Neuronal stem cell (in vitro differentiated cells): ENCODE measurements at regions not wholly inside any gene's neighbourhood (a gene's known extent, or its start where the extent isn't known, plus 50 kb on each side); places are given as distances from the start of the nearest gene placed in this dataset.

ENCODE experiments used
- DNase-seq: peaks from one replicate; pipeline ENCODE4 v3.0.0-alpha.2; 2013; ENCODE audit warnings: low spot score
- H2AFZ ChIP-seq: one replicate; pipeline ENCODE4 v1.6.1; 2013; ENCODE audit warnings: mild to moderate bottlenecking, low read length, inconsistent platforms
- H2AK5ac ChIP-seq: 2 replicates; pipeline ENCODE4 v1.6.1; 2013; ENCODE audit warnings: low read depth, mild to moderate bottlenecking, inconsistent platforms, low read length, moderate library complexity, mixed read lengths
- H2BK120ac ChIP-seq: 2 replicates; pipeline ENCODE4 v1.6.1; 2013; ENCODE audit warnings: low read depth, mild to moderate bottlenecking, inconsistent platforms, low read length, moderate library complexity, mixed read lengths
- H2BK12ac ChIP-seq: one replicate; pipeline ENCODE4 v1.6.1; 2013; ENCODE audit warnings: low read length, inconsistent platforms
- H2BK15ac ChIP-seq: 2 replicates; pipeline ENCODE4 v1.6.1; 2013; ENCODE audit warnings: mild to moderate bottlenecking, low read length, inconsistent platforms, mixed read lengths
- H2BK5ac ChIP-seq: one replicate; pipeline ENCODE4 v1.6.1; 2013; ENCODE audit warnings: inconsistent platforms, mild to moderate bottlenecking, low read length, moderate library complexity
- H3K14ac ChIP-seq: one replicate; pipeline ENCODE4 v1.6.1; 2013; ENCODE audit warnings: low read length, inconsistent platforms
- H3K18ac ChIP-seq: 2 replicates; pipeline ENCODE4 v1.6.1; 2013; ENCODE audit warnings: low read length, inconsistent platforms
- H3K23ac ChIP-seq: 2 replicates; pipeline ENCODE4 v1.6.1; 2013; ENCODE audit warnings: low read depth, mild to moderate bottlenecking, mixed read lengths, low read length, inconsistent platforms; ENCODE audit not compliant: poor library complexity
- H3K27ac ChIP-seq: replicated peaks from 3 replicates; pipeline ENCODE4 v1.5.1; 2013; ENCODE audit warnings: low read length, inconsistent platforms
- H3K27me3 ChIP-seq, 3 experiments: 2 replicates each; pipeline ENCODE4 v1.6.1; 2013; ENCODE audit warnings: low read length in 3 of 3, mild to moderate bottlenecking in 2 of 3, inconsistent platforms in 1 of 3, low read depth in 1 of 3, mixed read lengths in 1 of 3, moderate library complexity in 1 of 3; ENCODE audit not compliant: control insufficient read depth in 3 of 3, insufficient read depth in 3 of 3
- H3K36me3 ChIP-seq, 2 donors: replicated peaks in 1 of 2; 2 replicates each; pipeline ENCODE4 v1.6.1; 2013; ENCODE audit warnings: low read length in 2 of 2; ENCODE audit not compliant: control insufficient read depth in 2 of 2, insufficient read depth in 2 of 2
- H3K4ac ChIP-seq: 2 replicates; pipeline ENCODE4 v1.6.1; 2013; ENCODE audit warnings: inconsistent platforms, mild to moderate bottlenecking, low read length, moderate library complexity
- H3K4me1 ChIP-seq, 2 donors: 1 replicate in 1 of 2; 2 replicates in 1 of 2; pipeline ENCODE4 v1.6.1; 2013; ENCODE audit warnings: low read length in 2 of 2, low read depth in 1 of 2; ENCODE audit not compliant: control insufficient read depth in 2 of 2, insufficient read depth in 1 of 2
- H3K4me2 ChIP-seq: one replicate; pipeline ENCODE4 v1.6.1; 2013; ENCODE audit warnings: mild to moderate bottlenecking, low read length, inconsistent platforms; ENCODE audit not compliant: insufficient read depth, poor library complexity, severe bottlenecking
- H3K4me3 ChIP-seq, 2 donors: 2 replicates each; pipeline ENCODE4 v1.5.1; 2013; ENCODE audit warnings: low read length in 2 of 2, mild to moderate bottlenecking in 2 of 2, inconsistent platforms in 1 of 2, moderate library complexity in 1 of 2
- H3K79me1 ChIP-seq: one replicate; pipeline ENCODE4 v1.6.1; 2013; ENCODE audit warnings: low read depth, mild to moderate bottlenecking, inconsistent platforms, low read length, moderate library complexity
- H3K9ac ChIP-seq: one replicate; pipeline ENCODE4 v1.6.1; 2013; ENCODE audit warnings: mild to moderate bottlenecking, low read depth, low read length, inconsistent platforms; ENCODE audit not compliant: poor library complexity
- H3K9me3 ChIP-seq, 2 donors: replicated peaks in 1 of 2; 2 replicates each; pipeline versions ENCODE3 to v1.6.1; 2013; ENCODE audit warnings: low read length in 2 of 2, mild to moderate bottlenecking in 2 of 2, inconsistent platforms in 1 of 2, low read depth in 1 of 2, mixed read lengths in 1 of 2, moderate library complexity in 1 of 2; ENCODE audit not compliant: control insufficient read depth in 2 of 2, insufficient read depth in 1 of 2
- H4K8ac ChIP-seq: one replicate; pipeline ENCODE4 v1.6.1; 2013; ENCODE audit warnings: low read depth, mild to moderate bottlenecking, inconsistent platforms, low read length, moderate library complexity
- H4K91ac ChIP-seq: one replicate; pipeline ENCODE4 v1.6.1; 2013; ENCODE audit warnings: low read length, low read depth, mild to moderate bottlenecking, inconsistent platforms; ENCODE audit not compliant: poor library complexity
- WGBS, 2 donors: extraction: QIAGEN DNeasy Blood & Tissue Kit; methylation state at CpG; one replicate each; pipeline ENCODE4 v1.1.7; 2013; ENCODE audit warnings: missing lambda C conversion rate in 2 of 2, mixed read lengths in 1 of 2; ENCODE audit not compliant: insufficient read length in 2 of 2, insufficient replicate concordance in 1 of 2; ENCODE audit errors: extremely low coverage in 2 of 2; 5-methylcytosine and 5-hydroxymethylcytosine counted together

DNA sequence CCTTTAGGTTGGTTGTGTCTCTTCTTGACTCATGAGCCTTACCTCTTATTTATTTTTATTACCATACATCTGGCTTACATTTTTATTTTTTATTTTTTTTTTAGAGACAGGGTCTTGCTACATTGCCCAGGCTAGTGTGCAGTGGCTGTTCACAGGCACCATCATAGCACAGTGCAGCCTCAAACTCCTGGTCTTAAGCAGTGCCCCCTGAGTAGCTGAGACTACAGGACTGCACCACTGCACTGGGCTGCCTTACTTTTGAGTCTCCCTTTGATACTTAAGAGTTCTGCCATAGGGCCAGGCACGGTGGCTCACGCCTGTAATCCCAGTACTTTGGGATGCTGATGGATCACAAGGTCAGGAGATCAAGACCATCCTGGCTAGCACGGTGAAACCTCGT is 76.4 kb upstream of the MACF1 start:
- H3K23ac ChIP-seq = no peak overlapping the region
- H3K9ac ChIP-seq = no peak overlapping the region
- H3K14ac ChIP-seq = no peak overlapping the region
- H2BK120ac ChIP-seq = no peak overlapping the region
- H3K18ac ChIP-seq = peak overlapping the region; percentile 73
- peak overlapping the region; percentile 41 for H3K27ac ChIP-seq
- H2BK12ac ChIP-seq = no peak overlapping the region
- no peak overlapping the region for H4K91ac ChIP-seq
- H3K4ac ChIP-seq = no peak overlapping the region
- no peak overlapping the region for H2BK5ac ChIP-seq
- H3K9me3 ChIP-seq = no peaks in the 10 kb centered on the region
- no peak overlapping the region for H3K4me3 ChIP-seq
- H2AK5ac ChIP-seq = peak overlapping the region; percentile 34
- H2BK15ac ChIP-seq = no peak overlapping the region
- H3K27me3 ChIP-seq = no peaks in the 10 kb centered on the region
- no peak overlapping the region for H4K8ac ChIP-seq
- H2AFZ ChIP-seq = no peak overlapping the region
- H3K4me1 ChIP-seq = peaks cover 35 to 39% of the 10 kb centered on the region in 2 donors
- no peak overlapping the region for H3K4me2 ChIP-seq
- H3K79me1 ChIP-seq = no peaks in the 10 kb centered on the region
- no peak for DNase-seq
- peaks cover 0 to 33% of the 10 kb centered on the region in 2 donors for H3K36me3 ChIP-seq
- WGBS, 2 donors = no CpG with 5 or more reads among the region's 4 CpGs

DNA sequence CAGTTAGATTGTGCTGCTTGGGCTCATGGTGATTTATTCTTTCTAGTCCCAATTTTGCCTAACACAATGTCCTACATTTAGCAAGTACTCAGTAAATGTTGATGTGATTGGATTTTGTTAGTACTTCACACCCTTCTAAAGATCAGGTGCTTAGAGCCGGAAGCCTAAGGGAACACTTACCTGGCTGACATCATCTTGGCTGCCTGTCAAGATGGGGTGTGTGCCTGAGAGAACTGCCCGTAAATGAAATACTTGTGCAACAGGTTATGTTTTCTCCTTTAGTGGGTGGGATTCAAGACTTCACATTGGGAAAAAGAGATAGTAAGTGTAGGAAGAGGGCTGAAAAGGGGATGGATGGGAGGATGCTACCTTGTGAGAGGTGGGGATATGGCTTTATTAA is 75.5 kb upstream of the MACF1 start:
- H3K27ac ChIP-seq = peak overlapping the region; percentile 49
- no peaks in the 10 kb centered on the region for H3K27me3 ChIP-seq
- WGBS, 2 donors = no CpG with 5 or more reads among the region's 2 CpGs
- no peak overlapping the region for H2BK15ac ChIP-seq
- H3K4me2 ChIP-seq = no peak overlapping the region
- H3K4me3 ChIP-seq = no peak overlapping the region
- no peak overlapping the region for H4K8ac ChIP-seq
- H2AFZ ChIP-seq = no peak overlapping the region
- no peak overlapping the region for H3K14ac ChIP-seq
- H3K36me3 ChIP-seq = peaks cover 0 to 27% of the 10 kb centered on the region in 2 donors
- H2BK120ac ChIP-seq = no peak overlapping the region
- DNase-seq = no peak
- no peaks in the 10 kb centered on the region for H3K79me1 ChIP-seq
- H3K18ac ChIP-seq = no peak overlapping the region
- no peak overlapping the region for H4K91ac ChIP-seq
- H2BK5ac ChIP-seq = no peak overlapping the region
- no peak overlapping the region for H2AK5ac ChIP-seq
- no peaks in the 10 kb centered on the region for H3K9me3 ChIP-seq
- H3K4me1 ChIP-seq = peaks cover 35 to 46% of the 10 kb centered on the region in 2 donors
- no peak overlapping the region for H3K23ac ChIP-seq
- no peak overlapping the region for H3K4ac ChIP-seq
- H2BK12ac ChIP-seq = no peak overlapping the region
- H3K9ac ChIP-seq = no peak overlapping the region

DNA sequence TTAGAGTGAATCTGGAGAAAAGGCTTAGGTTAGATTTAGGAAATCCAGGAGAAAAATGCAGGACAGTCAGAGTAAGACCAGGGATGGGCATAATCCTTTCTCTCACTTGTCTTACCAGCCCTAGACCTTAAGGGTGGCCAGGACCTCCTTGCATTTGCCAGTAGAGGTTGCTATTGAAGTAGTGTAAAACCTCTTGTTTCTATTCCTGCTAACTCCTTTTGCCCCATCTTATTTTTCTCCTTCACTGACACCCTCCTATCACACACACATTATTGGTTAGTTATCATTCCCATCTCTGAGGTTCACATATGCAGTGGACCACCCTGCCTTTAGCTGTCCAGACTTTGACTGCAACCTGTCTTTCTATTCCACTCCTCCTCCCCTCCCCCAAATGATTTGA is 75.0 kb upstream of the MACF1 start:
- H3K27ac ChIP-seq = peak overlapping the region; percentile 4
- no peak overlapping the region for H2AK5ac ChIP-seq
- H2BK15ac ChIP-seq = no peak overlapping the region
- peaks cover 35 to 46% of the 10 kb centered on the region in 2 donors for H3K4me1 ChIP-seq
- H3K27me3 ChIP-seq = no peaks in the 10 kb centered on the region
- no peaks in the 10 kb centered on the region for H3K79me1 ChIP-seq
- no peak overlapping the region for H3K4ac ChIP-seq
- DNase-seq = no peak
- H3K14ac ChIP-seq = no peak overlapping the region
- no peak overlapping the region for H2BK12ac ChIP-seq
- no peak overlapping the region for H3K18ac ChIP-seq
- H4K91ac ChIP-seq = no peak overlapping the region
- H2BK5ac ChIP-seq = no peak overlapping the region
- H3K4me3 ChIP-seq = no peak overlapping the region
- no peak overlapping the region for H2AFZ ChIP-seq
- no peak overlapping the region for H2BK120ac ChIP-seq
- H3K4me2 ChIP-seq = no peak overlapping the region
- H3K9me3 ChIP-seq = peaks cover 0 to 4% of the 10 kb centered on the region in 2 donors
- H3K23ac ChIP-seq = no peak overlapping the region
- H3K9ac ChIP-seq = no peak overlapping the region
- peaks cover 0 to 23% of the 10 kb centered on the region in 2 donors for H3K36me3 ChIP-seq
- H4K8ac ChIP-seq = no peak overlapping the region

DNA sequence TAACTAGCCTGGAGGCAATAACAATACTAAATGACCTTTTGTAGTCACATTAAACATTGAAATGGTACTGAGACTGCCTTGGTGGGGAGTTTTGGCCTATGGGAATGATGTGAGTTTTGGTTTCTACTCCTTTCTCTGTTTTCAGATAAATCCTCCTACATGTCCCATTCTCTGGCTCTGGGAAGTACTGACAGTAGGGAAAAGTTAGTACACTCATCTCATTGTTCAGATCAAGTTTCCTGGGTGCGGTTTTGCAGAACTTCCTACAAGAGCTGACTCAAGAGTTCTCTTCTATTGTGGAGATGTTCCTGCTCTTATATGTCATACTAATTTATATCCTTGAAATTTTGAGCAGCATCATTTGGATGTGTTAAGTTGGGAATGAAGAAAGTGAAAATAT is 74.2 kb upstream of the MACF1 start:
- H2BK12ac ChIP-seq = no peak overlapping the region
- H3K27ac ChIP-seq = peak overlapping the region; percentile 15
- H3K27me3 ChIP-seq = no peaks in the 10 kb centered on the region
- no peak overlapping the region for H4K91ac ChIP-seq
- no peak overlapping the region for H3K14ac ChIP-seq
- no peak overlapping the region for H2AFZ ChIP-seq
- H3K4me1 ChIP-seq = peaks cover 35 to 46% of the 10 kb centered on the region in 2 donors
- no peak for DNase-seq
- H3K79me1 ChIP-seq = no peaks in the 10 kb centered on the region
- H3K9ac ChIP-seq = no peak overlapping the region
- H3K4me2 ChIP-seq = no peak overlapping the region
- H3K23ac ChIP-seq = no peak overlapping the region
- no peak overlapping the region for H3K4ac ChIP-seq
- no peak overlapping the region for H4K8ac ChIP-seq
- no peak overlapping the region for H2AK5ac ChIP-seq
- no peak overlapping the region for H2BK5ac ChIP-seq
- H3K9me3 ChIP-seq = peaks cover 0 to 5% of the 10 kb centered on the region in 2 donors
- no peak overlapping the region for H3K18ac ChIP-seq
- H3K4me3 ChIP-seq = no peak overlapping the region
- H3K36me3 ChIP-seq = peaks cover 0 to 18% of the 10 kb centered on the region in 2 donors
- no CpG with 5 or more reads among the region's 1 CpG for WGBS, 2 donors
- H2BK15ac ChIP-seq = no peak overlapping the region
- no peak overlapping the region for H2BK120ac ChIP-seq
